ENCODE measurements at regions not wholly inside any gene's neighbourhood (a gene's known extent, or its start where the extent isn't known, plus 50 kb on each side); places are given as distances from the start of the nearest gene placed in this dataset.

GRCh38 chr13:22592515-22592914 lies 588.3 kb upstream of the SGCG start:
- TF ChIP-seq CTCF (IDR thresholded peaks at IDR 0.05) = no peak
- no peak for TF ChIP-seq POLR2AphosphoS5 (IDR thresholded peaks at IDR 0.05)
- TF ChIP-seq POLR2A (IDR thresholded peaks at IDR 0.05) = no peak
- TF ChIP-seq EP300 (IDR thresholded peaks at IDR 0.05) = no peak
- H3K4me1 ChIP-seq = no peaks in the 10 kb centered on the region
- no peak for ATAC-seq
- H3K36me3 ChIP-seq = no peaks in the 10 kb centered on the region
- H3K4me3 ChIP-seq = no peak overlapping the region
- peaks cover 6% of the 10 kb centered on the region for H3K27me3 ChIP-seq
- H3K9me3 ChIP-seq = no peaks in the 10 kb centered on the region
- H3K27ac ChIP-seq = no peak overlapping the region

GRCh38 chr13:22594041-22594440 lies 586.7 kb upstream of the SGCG start:
- Histone ChIP-seq H3K4me1 (no peaks in the 10 kb centered on the region), H3K27me3 (peaks cover 6% of the 10 kb centered on the region), H3K36me3 (no peaks in the 10 kb centered on the region), H3K4me3 (no peak overlapping the region), H3K27ac (no peak overlapping the region), H3K9me3 (no peaks in the 10 kb centered on the region)
- TF ChIP-seq CTCF (IDR thresholded peaks at IDR 0.05) (no peak), EP300 (IDR thresholded peaks at IDR 0.05) (no peak), POLR2A (IDR thresholded peaks at IDR 0.05) (no peak), POLR2AphosphoS5 (IDR thresholded peaks at IDR 0.05) (no peak)
- ATAC-seq = no peak
- WGBS, 2 donors (ENCODE audit: low coverage in 1 of 2) = 51 to 90% methylated on average over 5 to 6 of the region's 10 CpGs

GRCh38 chr13:22596171-22596863 lies 584.5 kb upstream of the SGCG start:
- peaks cover 6% of the 10 kb centered on the region for H3K27me3 ChIP-seq
- WGBS, 2 donors (ENCODE audit: low coverage in 1 of 2) = 22 to 40% methylated on average over 4 to 5 of the region's 5 CpGs
- TF ChIP-seq POLR2AphosphoS5 (IDR thresholded peaks at IDR 0.05) = no peak
- no peak for TF ChIP-seq POLR2A (IDR thresholded peaks at IDR 0.05)
- TF ChIP-seq CTCF (IDR thresholded peaks at IDR 0.05) = no peak
- no peak for TF ChIP-seq EP300 (IDR thresholded peaks at IDR 0.05)
- no peaks in the 10 kb centered on the region for H3K36me3 ChIP-seq
- H3K9me3 ChIP-seq = no peaks in the 10 kb centered on the region
- no peaks in the 10 kb centered on the region for H3K4me1 ChIP-seq
- H3K27ac ChIP-seq = no peak overlapping the region
- no peak for ATAC-seq
- H3K4me3 ChIP-seq = no peak overlapping the region

GRCh38 chr13:22599156-22599555 lies 581.6 kb upstream of the SGCG start:
- Histone ChIP-seq H3K27me3 (no peaks in the 10 kb centered on the region), H3K27ac (no peak overlapping the region), H3K4me3 (no peak overlapping the region), H3K4me1 (no peaks in the 10 kb centered on the region), H3K36me3 (no peaks in the 10 kb centered on the region), H3K9me3 (peaks cover 0 to 2% (median 0%) of the 10 kb centered on the region in 3 donors)
- TF ChIP-seq CTCF (IDR thresholded peaks at IDR 0.05) (no peak), POLR2A (IDR thresholded peaks at IDR 0.05) (no peak), EP300 (IDR thresholded peaks at IDR 0.05) (no peak), POLR2AphosphoS5 (IDR thresholded peaks at IDR 0.05) (no peak)
- ATAC-seq = no peak

DNA sequence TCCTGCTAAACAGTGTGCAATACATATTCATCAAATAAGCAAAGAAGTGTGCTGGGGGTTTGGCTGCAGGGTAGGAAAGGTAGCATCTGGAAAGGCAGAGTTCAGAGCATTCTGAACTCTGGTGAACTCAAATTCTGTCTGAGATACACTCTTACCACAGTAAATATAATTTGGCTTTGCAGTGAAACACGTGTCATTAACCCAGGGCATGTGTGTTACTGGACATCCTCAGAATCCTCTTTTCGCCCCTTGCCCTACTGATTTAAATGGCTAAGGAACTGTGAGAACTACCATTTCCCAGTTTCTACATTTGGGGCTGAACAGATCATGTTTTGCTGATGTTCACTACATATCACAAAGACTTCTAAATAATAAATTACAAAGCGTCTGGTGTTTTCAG lies 562.8 kb upstream of the SGCG start:
- TF ChIP-seq POLR2A (IDR thresholded peaks at IDR 0.05) = no peak
- no peak for TF ChIP-seq EP300 (IDR thresholded peaks at IDR 0.05)
- no peak for TF ChIP-seq POLR2AphosphoS5 (IDR thresholded peaks at IDR 0.05)
- no peak for TF ChIP-seq CTCF (IDR thresholded peaks at IDR 0.05)
- 67 to 73% methylated on average over 3 of the region's 3 CpGs for WGBS, 2 donors (ENCODE audit: low coverage in 1 of 2)
- Histone ChIP-seq H3K4me3 (no peak overlapping the region), H3K4me1 (no peaks in the 10 kb centered on the region), H3K27me3 (no peaks in the 10 kb centered on the region), H3K9me3 (peaks cover 0 to 16% (median 0%) of the 10 kb centered on the region in 3 donors), H3K27ac (no peak overlapping the region), H3K36me3 (no peaks in the 10 kb centered on the region)
- no peak for ATAC-seq

Data from gastroesophageal sphincter (tissue), 4 donors.